ENCODE measurements at regions not wholly inside any gene's neighbourhood (a gene's known extent, or its start where the extent isn't known, plus 50 kb on each side); places are given as distances from the start of the nearest gene placed in this dataset.

- no peak overlapping the region for H3K4me3 ChIP-seq (ENCODE audit: low read length)
These were observed 77.5 kb upstream of the MIR17HG start for GRCh38 chr13:91270031-91270430.

DNA sequence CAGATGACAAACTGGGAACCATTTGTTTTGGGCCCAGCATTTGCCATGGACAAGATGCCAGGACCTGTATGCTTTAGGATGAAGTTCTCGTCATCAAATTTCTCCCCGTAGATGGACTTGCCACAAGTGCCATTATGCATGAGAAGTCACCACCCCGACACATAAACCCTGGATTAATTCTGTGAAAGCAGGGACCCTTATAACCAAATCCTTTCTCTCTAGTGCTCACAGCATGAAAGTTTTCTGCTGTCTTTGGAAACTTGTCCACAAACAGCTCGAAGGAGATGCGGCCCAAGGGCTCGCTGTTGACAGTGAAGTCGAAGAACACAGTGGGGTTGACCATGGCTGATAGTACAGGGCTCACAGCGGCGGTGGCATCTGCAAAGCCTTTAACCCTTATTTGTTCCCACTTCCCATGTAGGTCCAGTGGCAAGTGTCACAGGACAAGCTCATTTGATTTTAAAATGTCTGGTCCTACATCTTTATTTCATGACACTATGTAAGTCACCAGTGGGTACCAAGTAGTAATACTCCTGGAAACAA is 75.2 kb upstream of the MIR17HG start:
- Histone ChIP-seq H3K27ac (ENCODE audit: low read length) (no peak overlapping the region), H3K9ac (ENCODE audit: low read depth, low read length) (no peak overlapping the region), H3K27me3 (ENCODE audit: insufficient read depth, low read length) (no peaks in the 10 kb centered on the region), H3K4me1 (ENCODE audit: insufficient read depth, low read length) (no peaks in the 10 kb centered on the region), H3K9me3 (ENCODE audit: insufficient read depth, low read depth, low read length) (no peaks in the 10 kb centered on the region), H3K36me3 (ENCODE audit: insufficient read depth, low read depth, low read length) (no peaks in the 10 kb centered on the region), H3K4me3 (ENCODE audit: low read length) (no peak overlapping the region)

More at GRCh38 chr13:91270031-91270430, 77.5 kb upstream of the MIR17HG start:
- no peaks in the 10 kb centered on the region for H3K36me3 ChIP-seq (ENCODE audit: insufficient read depth, low read depth, low read length)
- peaks cover under 1% of the 10 kb centered on the region; the same call in 1 of the 2 replicates for H3K9me3 ChIP-seq (ENCODE audit: insufficient read depth, low read depth, low read length)
- no peaks in the 10 kb centered on the region for H3K4me1 ChIP-seq (ENCODE audit: insufficient read depth, low read length)
- H3K9ac ChIP-seq (ENCODE audit: low read depth, low read length): no peak overlapping the region
- no peaks in the 10 kb centered on the region for H3K27me3 ChIP-seq (ENCODE audit: insufficient read depth, low read length)
- H3K27ac ChIP-seq (ENCODE audit: low read length): no peak overlapping the region

DNA sequence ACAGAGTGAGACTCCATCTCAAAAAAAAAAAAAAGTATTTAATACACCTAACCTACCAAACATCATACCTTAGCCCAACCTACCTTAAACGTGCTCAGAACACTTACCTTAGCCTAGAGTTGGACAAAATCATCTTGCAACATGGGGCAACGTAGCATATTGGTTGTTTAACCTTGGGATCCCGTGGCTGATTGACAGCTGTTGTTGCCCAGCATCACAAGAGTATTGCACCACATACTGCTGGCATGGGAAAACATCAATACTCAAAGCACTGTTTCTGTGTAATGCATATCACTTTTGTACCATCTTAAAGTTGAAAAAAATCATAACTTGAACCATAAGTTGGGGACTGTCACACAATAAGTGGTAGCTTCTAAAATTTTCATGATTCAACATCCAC is 73.8 kb upstream of the MIR17HG start:
- Histone ChIP-seq H3K9me3 (ENCODE audit: insufficient read depth, low read depth, low read length) (no peaks in the 10 kb centered on the region), H3K27ac (ENCODE audit: low read length) (no peak overlapping the region), H3K36me3 (ENCODE audit: insufficient read depth, low read depth, low read length) (no peaks in the 10 kb centered on the region), H3K4me1 (ENCODE audit: insufficient read depth, low read length) (no peaks in the 10 kb centered on the region), H3K27me3 (ENCODE audit: insufficient read depth, low read length) (no peaks in the 10 kb centered on the region), H3K4me3 (ENCODE audit: low read length) (no peak overlapping the region), H3K9ac (ENCODE audit: low read depth, low read length) (no peak overlapping the region)

GRCh38 chr13:91277013-91277676 is 70.3 kb upstream of the MIR17HG start:
- Histone ChIP-seq H3K4me1 (ENCODE audit: insufficient read depth, low read length) (no peaks in the 10 kb centered on the region), H3K36me3 (ENCODE audit: insufficient read depth, low read depth, low read length) (no peaks in the 10 kb centered on the region), H3K27ac (ENCODE audit: low read length) (no peak overlapping the region), H3K4me3 (ENCODE audit: low read length) (no peak overlapping the region), H3K9me3 (ENCODE audit: insufficient read depth, low read depth, low read length) (no peaks in the 10 kb centered on the region), H3K9ac (ENCODE audit: low read depth, low read length) (no peak overlapping the region), H3K27me3 (ENCODE audit: insufficient read depth, low read length) (no peaks in the 10 kb centered on the region)

DNA sequence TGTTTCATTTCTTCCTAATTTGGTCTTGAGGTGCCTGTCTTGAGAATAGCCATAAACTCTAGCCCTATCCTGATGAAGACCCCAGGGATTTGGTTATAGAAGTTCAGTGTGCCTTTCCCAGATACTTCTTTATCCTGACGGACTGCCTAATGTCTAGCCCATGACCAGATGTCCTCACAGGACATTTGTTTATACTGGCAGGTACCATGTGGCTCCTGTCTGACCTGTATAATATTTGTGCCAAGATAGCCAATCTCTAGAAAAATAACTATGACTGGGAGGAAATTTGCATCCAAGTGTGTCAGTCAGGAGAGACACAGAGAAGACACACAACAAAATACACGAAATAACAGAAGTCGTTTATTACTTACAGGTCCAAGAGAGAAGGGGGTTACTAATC is 69.2 kb upstream of the MIR17HG start:
- no peaks in the 10 kb centered on the region for H3K4me1 ChIP-seq (ENCODE audit: insufficient read depth, low read length)

DNA sequence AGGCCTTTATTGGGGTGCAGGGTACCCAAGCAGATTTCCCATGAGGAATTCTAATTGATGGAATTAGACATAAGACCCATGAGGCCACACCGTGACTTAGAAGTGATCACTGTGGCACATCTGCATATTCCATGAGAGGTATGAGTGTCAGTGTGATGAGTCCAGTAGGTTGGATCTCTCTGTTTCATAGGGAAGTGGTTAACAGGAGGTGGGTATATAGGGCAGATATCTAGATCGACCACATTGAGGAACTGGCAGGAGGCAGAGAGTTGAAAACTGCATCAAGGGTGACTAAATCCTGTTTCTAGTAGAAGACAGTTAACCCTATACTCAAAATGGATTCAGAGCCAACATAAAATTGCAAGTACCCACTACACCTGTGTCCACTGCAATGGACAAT is 68.6 kb upstream of the MIR17HG start:
- Histone ChIP-seq H3K9me3 (ENCODE audit: insufficient read depth, low read depth, low read length) (no peaks in the 10 kb centered on the region), H3K4me1 (ENCODE audit: insufficient read depth, low read length) (no peaks in the 10 kb centered on the region), H3K9ac (ENCODE audit: low read depth, low read length) (no peak overlapping the region)

More for the DNA sequence above, 69.2 kb upstream of the MIR17HG start:
- Histone ChIP-seq H3K4me3 (ENCODE audit: low read length) (no peak overlapping the region), H3K27me3 (ENCODE audit: insufficient read depth, low read length) (no peaks in the 10 kb centered on the region), H3K9me3 (ENCODE audit: insufficient read depth, low read depth, low read length) (no peaks in the 10 kb centered on the region), H3K27ac (ENCODE audit: low read length) (no peak overlapping the region), H3K9ac (ENCODE audit: low read depth, low read length) (no peak overlapping the region), H3K36me3 (ENCODE audit: insufficient read depth, low read depth, low read length) (no peaks in the 10 kb centered on the region)

DNA sequence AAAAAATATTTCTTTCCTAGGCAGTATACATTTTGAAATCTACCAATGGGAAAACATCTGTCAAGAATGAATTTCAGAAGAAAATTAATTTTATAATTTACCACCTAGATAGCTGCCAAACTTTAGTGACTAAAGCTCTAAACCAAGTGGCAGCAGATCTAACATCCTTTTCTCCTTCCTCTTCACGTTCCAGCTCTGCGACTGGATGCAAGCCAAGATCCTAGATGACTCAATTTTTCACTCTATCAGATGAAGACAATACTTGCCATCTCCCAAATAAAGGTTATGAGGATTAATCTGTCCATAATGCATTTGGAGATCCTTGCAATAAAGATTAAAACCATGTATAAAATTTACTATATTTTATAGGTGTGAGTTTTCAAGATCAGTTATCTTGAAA is 66.7 kb upstream of the MIR17HG start:
- no peaks in the 10 kb centered on the region for H3K36me3 ChIP-seq (ENCODE audit: insufficient read depth, low read depth, low read length)
- H3K4me3 ChIP-seq (ENCODE audit: low read length): no peak overlapping the region
- no peak overlapping the region for H3K27ac ChIP-seq (ENCODE audit: low read length)
- H3K4me1 ChIP-seq (ENCODE audit: insufficient read depth, low read length): no peaks in the 10 kb centered on the region
- no peak overlapping the region for H3K9ac ChIP-seq (ENCODE audit: low read depth, low read length)
- H3K9me3 ChIP-seq (ENCODE audit: insufficient read depth, low read depth, low read length): no peaks in the 10 kb centered on the region
- H3K27me3 ChIP-seq (ENCODE audit: insufficient read depth, low read length): no peaks in the 10 kb centered on the region

More for the DNA sequence above, 68.6 kb upstream of the MIR17HG start:
- H3K4me3 ChIP-seq (ENCODE audit: low read length): no peak overlapping the region
- H3K27ac ChIP-seq (ENCODE audit: low read length): no peak overlapping the region
- no peaks in the 10 kb centered on the region for H3K27me3 ChIP-seq (ENCODE audit: insufficient read depth, low read length)
- no peaks in the 10 kb centered on the region for H3K36me3 ChIP-seq (ENCODE audit: insufficient read depth, low read depth, low read length)

- no peak overlapping the region for H3K9ac ChIP-seq (ENCODE audit: low read depth, low read length)
- H3K4me3 ChIP-seq (ENCODE audit: low read length): no peak overlapping the region
- no peaks in the 10 kb centered on the region for H3K27me3 ChIP-seq (ENCODE audit: insufficient read depth, low read length)
- H3K9me3 ChIP-seq (ENCODE audit: insufficient read depth, low read depth, low read length): peaks cover 2% of the 10 kb centered on the region; the same call in 1 of the 2 replicates
- no peaks in the 10 kb centered on the region for H3K4me1 ChIP-seq (ENCODE audit: insufficient read depth, low read length)
- H3K27ac ChIP-seq (ENCODE audit: low read length): no peak overlapping the region
- H3K36me3 ChIP-seq (ENCODE audit: insufficient read depth, low read depth, low read length): no peaks in the 10 kb centered on the region
These were observed 63.2 kb upstream of the MIR17HG start for GRCh38 chr13:91284335-91284734.

- no peak overlapping the region for H3K27ac ChIP-seq (ENCODE audit: low read length)
These were observed 61.2 kb upstream of the MIR17HG start for GRCh38 chr13:91286317-91286716.

GRCh38 chr13:91291078-91291477 is 56.4 kb upstream of the MIR17HG start:
- Histone ChIP-seq H3K9me3 (ENCODE audit: insufficient read depth, low read depth, low read length) (peaks cover 2% of the 10 kb centered on the region; the same call in 1 of the 2 replicates), H3K4me1 (ENCODE audit: insufficient read depth, low read length) (no peaks in the 10 kb centered on the region), H3K27ac (ENCODE audit: low read length) (no peak overlapping the region), H3K36me3 (ENCODE audit: insufficient read depth, low read depth, low read length) (no peaks in the 10 kb centered on the region), H3K4me3 (ENCODE audit: low read length) (no peak overlapping the region), H3K9ac (ENCODE audit: low read depth, low read length) (no peak overlapping the region), H3K27me3 (ENCODE audit: insufficient read depth, low read length) (no peaks in the 10 kb centered on the region)

More at GRCh38 chr13:91286317-91286716, 61.2 kb upstream of the MIR17HG start:
- Histone ChIP-seq H3K4me1 (ENCODE audit: insufficient read depth, low read length) (no peaks in the 10 kb centered on the region), H3K4me3 (ENCODE audit: low read length) (no peak overlapping the region), H3K36me3 (ENCODE audit: insufficient read depth, low read depth, low read length) (no peaks in the 10 kb centered on the region), H3K9ac (ENCODE audit: low read depth, low read length) (no peak overlapping the region), H3K9me3 (ENCODE audit: insufficient read depth, low read depth, low read length) (peaks cover 2% of the 10 kb centered on the region; the same call in 1 of the 2 replicates), H3K27me3 (ENCODE audit: insufficient read depth, low read length) (no peaks in the 10 kb centered on the region)

DNA sequence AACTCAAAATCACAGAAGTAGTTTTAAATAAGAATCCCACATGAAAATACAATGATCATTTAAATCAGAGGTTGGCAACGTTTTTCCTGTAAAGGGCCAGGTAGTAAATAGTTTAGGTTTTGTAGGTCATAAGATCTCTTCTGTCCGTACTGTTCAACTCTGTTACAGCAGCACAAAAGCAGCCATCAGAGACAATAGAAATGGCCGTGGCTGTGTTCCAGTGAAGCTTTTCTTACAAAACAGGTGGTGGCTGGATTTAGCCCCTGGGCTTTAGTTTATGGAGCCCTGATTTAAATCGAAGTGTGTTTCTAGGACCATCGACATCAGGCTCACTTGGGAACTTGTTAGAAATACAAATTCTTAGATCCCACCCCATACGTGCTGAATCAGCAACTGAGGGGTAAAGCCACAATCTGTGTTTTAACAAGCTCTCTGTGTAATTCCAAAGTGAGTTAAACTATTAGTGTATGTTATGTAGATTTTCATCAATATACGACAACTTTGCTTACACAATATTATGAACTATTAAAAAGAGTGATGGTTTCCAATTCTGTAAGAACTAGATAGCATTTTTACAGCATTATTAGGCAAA is 54.8 kb upstream of the MIR17HG start:
- Histone ChIP-seq H3K4me1 (ENCODE audit: insufficient read depth, low read length) (no peaks in the 10 kb centered on the region), H3K9me3 (ENCODE audit: insufficient read depth, low read depth, low read length) (peaks cover 2% of the 10 kb centered on the region; the same call in 1 of the 2 replicates)

More for the DNA sequence above, 54.8 kb upstream of the MIR17HG start:
- Histone ChIP-seq H3K27ac (ENCODE audit: low read length) (no peak overlapping the region), H3K9ac (ENCODE audit: low read depth, low read length) (no peak overlapping the region), H3K36me3 (ENCODE audit: insufficient read depth, low read depth, low read length) (no peaks in the 10 kb centered on the region), H3K4me3 (ENCODE audit: low read length) (no peak overlapping the region), H3K27me3 (ENCODE audit: insufficient read depth, low read length) (no peaks in the 10 kb centered on the region)
